ENCODE measurements at regions not wholly inside any gene's neighbourhood (a gene's known extent, or its start where the extent isn't known, plus 50 kb on each side); places are given as distances from the start of the nearest gene placed in this dataset.

DNA sequence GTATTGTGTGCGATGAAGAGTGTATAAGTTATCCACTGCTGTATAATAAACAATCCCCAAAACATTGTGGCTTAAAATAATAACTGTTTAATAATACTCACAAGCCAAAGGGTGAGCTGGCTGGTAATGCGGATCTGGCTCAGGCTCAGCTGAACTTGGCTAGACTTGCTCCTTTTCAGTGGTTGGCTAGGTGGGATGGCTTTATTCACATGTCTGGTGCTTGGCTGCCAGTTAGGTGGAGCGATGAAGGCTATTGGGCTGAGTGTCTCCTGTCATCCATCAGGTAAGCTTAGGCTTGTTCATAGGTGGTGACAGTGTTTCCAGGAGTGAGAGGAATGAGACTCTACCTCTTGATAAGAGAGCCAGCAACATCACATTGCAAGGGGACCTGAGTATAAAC lies 135.0 kb upstream of the ASCC3 start:
- H3K36me3 ChIP-seq: no peaks in the 10 kb centered on the region
- no peaks in the 10 kb centered on the region for H3K9me3 ChIP-seq
- H3K4me1 ChIP-seq: no peaks in the 10 kb centered on the region
- DNase-seq: no peak
- intact Hi-C loops (cut with DNase I): no loop called here
- H3K4me3 ChIP-seq: no peak overlapping the region
- TF ChIP-seq POLR2AphosphoS5 (IDR thresholded peaks at IDR 0.05): no peak
- TF ChIP-seq, protein P1, sequence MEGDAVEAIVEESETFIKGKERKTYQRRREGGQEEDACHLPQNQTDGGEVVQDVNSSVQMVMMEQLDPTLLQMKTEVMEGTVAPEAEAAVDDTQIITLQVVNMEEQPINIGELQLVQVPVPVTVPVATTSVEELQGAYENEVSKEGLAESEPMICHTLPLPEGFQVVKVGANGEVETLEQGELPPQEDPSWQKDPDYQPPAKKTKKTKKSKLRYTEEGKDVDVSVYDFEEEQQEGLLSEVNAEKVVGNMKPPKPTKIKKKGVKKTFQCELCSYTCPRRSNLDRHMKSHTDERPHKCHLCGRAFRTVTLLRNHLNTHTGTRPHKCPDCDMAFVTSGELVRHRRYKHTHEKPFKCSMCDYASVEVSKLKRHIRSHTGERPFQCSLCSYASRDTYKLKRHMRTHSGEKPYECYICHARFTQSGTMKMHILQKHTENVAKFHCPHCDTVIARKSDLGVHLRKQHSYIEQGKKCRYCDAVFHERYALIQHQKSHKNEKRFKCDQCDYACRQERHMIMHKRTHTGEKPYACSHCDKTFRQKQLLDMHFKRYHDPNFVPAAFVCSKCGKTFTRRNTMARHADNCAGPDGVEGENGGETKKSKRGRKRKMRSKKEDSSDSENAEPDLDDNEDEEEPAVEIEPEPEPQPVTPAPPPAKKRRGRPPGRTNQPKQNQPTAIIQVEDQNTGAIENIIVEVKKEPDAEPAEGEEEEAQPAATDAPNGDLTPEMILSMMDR (IDR thresholded peaks at IDR 0.05): no peak
- no peak for TF ChIP-seq POLR2A (IDR thresholded peaks at IDR 0.05)
- no peak for TF ChIP-seq EP300 (IDR thresholded peaks at IDR 0.05)
- H3K27ac ChIP-seq: no peak overlapping the region
- no peaks in the 10 kb centered on the region for H3K27me3 ChIP-seq
- 94 to 95% methylated on average over 3 of the region's 3 CpGs for WGBS, 2 donors

DNA sequence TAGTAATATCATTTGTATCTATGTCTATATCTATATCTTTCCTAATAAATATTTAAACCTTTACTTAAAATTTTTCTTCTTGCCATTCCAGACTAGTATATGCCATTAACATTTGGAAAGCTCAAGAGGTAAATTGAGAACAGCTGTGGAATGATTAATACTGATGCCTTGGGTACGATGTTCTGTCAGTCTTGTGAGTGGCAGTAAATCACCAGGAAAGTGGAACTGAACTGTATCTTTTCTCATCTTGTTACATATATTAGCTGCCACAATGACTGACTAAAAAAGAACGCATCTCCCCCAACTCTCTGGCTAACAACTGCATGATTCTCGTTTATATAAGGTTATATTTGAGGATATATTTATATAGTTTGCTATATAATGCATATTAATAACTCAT lies 137.0 kb upstream of the ASCC3 start:
- no peak overlapping the region for H3K4me3 ChIP-seq
- H3K36me3 ChIP-seq: no peaks in the 10 kb centered on the region
- no peaks in the 10 kb centered on the region for H3K27me3 ChIP-seq
- H3K4me1 ChIP-seq: no peaks in the 10 kb centered on the region
- intact Hi-C loops (cut with DNase I): no loop called here
- DNase-seq: no peak
- WGBS, 2 donors: 76 to 83% methylated on average over 3 of the region's 3 CpGs
- no peaks in the 10 kb centered on the region for H3K9me3 ChIP-seq
- TF ChIP-seq EP300 (IDR thresholded peaks at IDR 0.05): no peak
- TF ChIP-seq POLR2A (IDR thresholded peaks at IDR 0.05): no peak
- no peak for TF ChIP-seq POLR2AphosphoS5 (IDR thresholded peaks at IDR 0.05)
- TF ChIP-seq, protein P1 (IDR thresholded peaks at IDR 0.05): no peak
- no peak overlapping the region for H3K27ac ChIP-seq

DNA sequence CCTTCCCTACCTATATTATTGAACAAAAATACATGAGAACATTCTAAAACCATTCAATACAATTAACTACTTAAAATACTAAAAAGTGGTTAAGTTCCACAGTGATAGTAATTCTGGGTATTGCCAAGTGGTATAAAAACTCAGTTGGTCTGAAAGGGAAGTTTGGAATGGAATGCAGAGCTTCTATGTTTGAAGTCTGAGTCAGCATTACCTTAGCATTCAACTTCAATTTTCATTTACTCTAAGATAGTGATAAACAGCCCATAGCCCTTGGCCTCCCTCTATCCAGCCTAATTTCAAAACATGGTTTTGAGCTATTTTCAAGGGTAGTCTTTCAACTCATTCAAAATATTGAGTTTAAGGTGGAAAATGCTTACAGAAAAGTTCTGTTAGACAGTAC lies 140.4 kb upstream of the ASCC3 start:
- H3K4me3 ChIP-seq: no peak overlapping the region
- H3K36me3 ChIP-seq: no peaks in the 10 kb centered on the region
- H3K9me3 ChIP-seq: no peaks in the 10 kb centered on the region
- TF ChIP-seq EP300 (IDR thresholded peaks at IDR 0.05): no peak
- TF ChIP-seq, protein P1 (IDR thresholded peaks at IDR 0.05): no peak
- intact Hi-C loops (cut with DNase I): no loop called here
- no peak for DNase-seq
- H3K27me3 ChIP-seq: no peaks in the 10 kb centered on the region
- no peaks in the 10 kb centered on the region for H3K4me1 ChIP-seq
- no peak overlapping the region for H3K27ac ChIP-seq

DNA sequence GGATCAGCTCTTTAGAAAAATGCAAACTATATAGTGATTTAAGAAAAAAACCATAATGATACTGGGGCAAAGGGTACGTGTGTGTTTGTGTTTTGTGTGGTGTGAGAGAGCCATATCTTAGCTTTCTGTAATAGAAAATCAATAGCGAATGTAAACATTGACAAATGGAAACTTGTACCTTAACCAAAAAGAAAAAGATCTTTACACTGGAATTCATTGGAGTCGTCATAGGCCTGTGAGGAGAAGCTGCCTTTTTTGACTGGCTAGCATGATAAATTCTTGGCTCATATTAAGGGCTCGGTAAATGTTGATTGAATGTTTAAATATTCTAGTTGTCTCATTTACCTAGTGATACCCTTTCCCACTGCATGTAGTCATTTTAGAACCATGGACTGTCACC lies 161.8 kb upstream of the ASCC3 start:
- Histone ChIP-seq H3K27me3 (no peaks in the 10 kb centered on the region), H3K4me3 (no peak overlapping the region), H3K9me3 (no peaks in the 10 kb centered on the region), H3K4me1 (no peaks in the 10 kb centered on the region), H3K36me3 (no peaks in the 10 kb centered on the region), H3K27ac (no peak overlapping the region)
- DNase-seq: no peak
- TF ChIP-seq EP300 (IDR thresholded peaks at IDR 0.05) (no peak), POLR2A (IDR thresholded peaks at IDR 0.05) (no peak), POLR2AphosphoS5 (IDR thresholded peaks at IDR 0.05) (no peak)
- TF ChIP-seq, protein P1 (IDR thresholded peaks at IDR 0.05): no peak
- intact Hi-C loops (cut with DNase I): no loop called here
- WGBS, 2 donors: 90 to 93% methylated on average over 4 of the region's 4 CpGs

DNA sequence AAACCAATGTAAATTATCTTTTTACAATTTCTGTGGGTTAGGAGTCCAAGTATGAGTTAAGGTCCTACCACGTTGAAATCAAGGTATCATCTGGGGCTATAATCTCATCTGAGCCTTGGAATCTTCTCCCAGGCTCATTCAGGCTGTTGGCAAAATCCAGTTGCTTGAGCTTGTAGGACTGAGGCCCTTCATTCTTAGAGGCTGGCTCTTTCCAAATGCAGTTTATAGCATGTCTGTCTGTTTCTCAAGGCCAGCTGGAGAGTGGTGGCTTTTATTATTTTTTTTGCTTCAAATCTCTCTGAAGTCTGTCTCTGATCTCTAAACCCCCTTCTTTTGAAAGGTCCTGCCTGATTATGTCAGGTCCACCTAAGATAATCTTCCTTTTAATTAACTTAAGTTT lies 177.2 kb upstream of the ASCC3 start:
- Histone ChIP-seq H3K4me3 (no peak overlapping the region), H3K27me3 (no peaks in the 10 kb centered on the region), H3K36me3 (no peaks in the 10 kb centered on the region), H3K4me1 (no peaks in the 10 kb centered on the region), H3K9me3 (no peaks in the 10 kb centered on the region), H3K27ac (no peak overlapping the region)
- WGBS, 2 donors: 8 to 50% methylated on average over 1 of the region's 1 CpG
- no peak for DNase-seq
- intact Hi-C loops (cut with DNase I): no loop called here
- no peak for TF ChIP-seq EP300 (IDR thresholded peaks at IDR 0.05)
- TF ChIP-seq POLR2A (IDR thresholded peaks at IDR 0.05): no peak
- no peak for TF ChIP-seq POLR2AphosphoS5 (IDR thresholded peaks at IDR 0.05)
- TF ChIP-seq, protein P1 (IDR thresholded peaks at IDR 0.05): no peak
